ENCODE measurements at regions not wholly inside any gene's neighbourhood (a gene's known extent, or its start where the extent isn't known, plus 50 kb on each side); places are given as distances from the start of the nearest gene placed in this dataset.

DNA sequence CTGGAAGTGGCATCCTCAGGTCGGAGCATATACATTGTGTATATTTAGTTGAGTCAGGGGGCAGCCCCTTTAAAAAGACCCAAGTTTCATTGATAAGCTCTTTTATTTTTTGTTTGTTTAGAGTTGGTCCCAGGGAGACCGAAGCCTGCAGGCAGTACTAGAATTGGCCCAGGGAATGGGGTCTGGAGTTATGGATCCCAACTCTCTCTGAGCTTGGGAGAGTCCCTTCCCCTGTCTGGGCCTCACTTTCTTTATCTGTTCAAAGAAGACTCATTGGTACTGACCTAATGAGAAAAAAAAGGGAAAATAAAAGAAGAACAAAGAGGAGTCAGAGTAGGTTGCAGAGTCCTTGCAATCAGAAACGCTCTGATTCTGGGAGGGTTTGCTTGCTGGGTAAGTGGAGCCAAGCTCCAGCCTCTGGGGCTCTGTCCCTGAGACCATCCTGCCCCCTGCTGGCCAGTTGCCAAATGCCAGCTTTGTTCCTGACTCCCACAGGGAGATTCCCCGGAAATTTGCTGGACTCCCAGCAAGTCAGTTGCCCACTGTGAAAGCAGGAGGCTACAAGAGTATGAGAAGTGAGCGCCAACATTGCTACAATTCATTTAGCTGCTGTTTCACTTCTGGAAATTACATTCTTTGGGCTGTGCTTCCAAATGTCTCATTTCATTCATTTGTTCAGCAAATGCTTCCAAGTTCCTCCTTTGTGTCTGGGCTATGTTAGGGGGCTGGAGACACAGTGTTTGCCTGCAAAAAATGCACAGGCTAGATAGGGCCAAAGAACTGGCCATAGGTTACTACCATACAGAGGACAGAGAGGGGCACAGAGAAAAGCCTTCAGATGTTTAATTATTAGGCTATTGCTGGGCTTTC is 156.2 kb downstream of the MELK start:
- no peaks in the 10 kb centered on the region for H3K9me3 Mint-ChIP-seq
- ChIA-PET CTCF (interaction anchor here (0.6 to 2.8 kb wide), 47 partner anchors 9 to 764 kb away, joined by 3 to 29 read pairs (median 4); no protein-coding TSS in a partner anchor), POLR2A (no interaction called here)
- H3K4me3 Mint-ChIP-seq, result no peak overlapping the region
- H3K36me3 Mint-ChIP-seq (ENCODE audit: low read depth), result no peaks in the 10 kb centered on the region
- TF ChIP-seq, protein P1, sequence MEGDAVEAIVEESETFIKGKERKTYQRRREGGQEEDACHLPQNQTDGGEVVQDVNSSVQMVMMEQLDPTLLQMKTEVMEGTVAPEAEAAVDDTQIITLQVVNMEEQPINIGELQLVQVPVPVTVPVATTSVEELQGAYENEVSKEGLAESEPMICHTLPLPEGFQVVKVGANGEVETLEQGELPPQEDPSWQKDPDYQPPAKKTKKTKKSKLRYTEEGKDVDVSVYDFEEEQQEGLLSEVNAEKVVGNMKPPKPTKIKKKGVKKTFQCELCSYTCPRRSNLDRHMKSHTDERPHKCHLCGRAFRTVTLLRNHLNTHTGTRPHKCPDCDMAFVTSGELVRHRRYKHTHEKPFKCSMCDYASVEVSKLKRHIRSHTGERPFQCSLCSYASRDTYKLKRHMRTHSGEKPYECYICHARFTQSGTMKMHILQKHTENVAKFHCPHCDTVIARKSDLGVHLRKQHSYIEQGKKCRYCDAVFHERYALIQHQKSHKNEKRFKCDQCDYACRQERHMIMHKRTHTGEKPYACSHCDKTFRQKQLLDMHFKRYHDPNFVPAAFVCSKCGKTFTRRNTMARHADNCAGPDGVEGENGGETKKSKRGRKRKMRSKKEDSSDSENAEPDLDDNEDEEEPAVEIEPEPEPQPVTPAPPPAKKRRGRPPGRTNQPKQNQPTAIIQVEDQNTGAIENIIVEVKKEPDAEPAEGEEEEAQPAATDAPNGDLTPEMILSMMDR (IDR thresholded peaks at IDR 0.05), result peak; percentile 99
- no peak overlapping the region for H3K27ac Mint-ChIP-seq
- H3K27me3 Mint-ChIP-seq, result no peaks in the 10 kb centered on the region
- no peaks in the 10 kb centered on the region for H3K4me1 Mint-ChIP-seq (ENCODE audit: low read depth)
- intact Hi-C loops (cut with micrococcal nuclease), result loop anchor here (2.0 kb wide), 1 partner anchor 96 kb away; no protein-coding TSS in a partner anchor
- peak; percentile 72 for ATAC-seq
- DNase-seq, result peak; percentile 80

DNA sequence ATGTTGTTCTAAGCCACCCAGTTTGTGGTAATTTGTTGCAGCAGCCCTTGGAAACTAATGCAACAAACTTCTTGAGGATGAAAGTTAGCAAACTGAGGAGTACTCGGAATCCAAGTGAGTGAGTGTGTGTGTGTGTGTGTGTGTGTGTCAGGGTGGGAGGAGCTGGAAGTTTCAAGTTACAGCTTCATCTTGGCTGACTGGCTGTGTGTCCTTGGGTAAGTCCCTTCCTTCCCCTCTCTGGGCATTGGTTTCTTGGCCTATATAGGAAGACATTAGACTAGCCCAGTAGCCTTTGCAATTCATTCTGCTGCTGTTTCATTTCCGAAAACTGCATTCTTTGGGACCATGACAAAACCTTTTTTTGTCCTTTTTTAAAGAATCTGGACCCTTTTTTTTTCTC is 157.2 kb downstream of the MELK start:
- intact Hi-C loops (cut with micrococcal nuclease), result loop anchor here (2.0 kb wide), 1 partner anchor 97 kb away; no protein-coding TSS in a partner anchor
- ChIA-PET CTCF (interaction anchor here (0.7 to 2.8 kb wide), 7 partner anchors 9 to 322 kb away, joined by 3 to 29 read pairs (median 5); no protein-coding TSS in a partner anchor), POLR2A (no interaction called here)
- no peaks in the 10 kb centered on the region for H3K27me3 Mint-ChIP-seq
- H3K4me1 Mint-ChIP-seq (ENCODE audit: low read depth), result no peaks in the 10 kb centered on the region
- no peaks in the 10 kb centered on the region for H3K9me3 Mint-ChIP-seq
- H3K27ac Mint-ChIP-seq, result no peak overlapping the region
- no peak overlapping the region for H3K4me3 Mint-ChIP-seq
- DNase-seq, result no peak
- TF ChIP-seq, protein P1 (IDR thresholded peaks at IDR 0.05), result no peak
- no peak for ATAC-seq
- no peaks in the 10 kb centered on the region for H3K36me3 Mint-ChIP-seq (ENCODE audit: low read depth)

DNA sequence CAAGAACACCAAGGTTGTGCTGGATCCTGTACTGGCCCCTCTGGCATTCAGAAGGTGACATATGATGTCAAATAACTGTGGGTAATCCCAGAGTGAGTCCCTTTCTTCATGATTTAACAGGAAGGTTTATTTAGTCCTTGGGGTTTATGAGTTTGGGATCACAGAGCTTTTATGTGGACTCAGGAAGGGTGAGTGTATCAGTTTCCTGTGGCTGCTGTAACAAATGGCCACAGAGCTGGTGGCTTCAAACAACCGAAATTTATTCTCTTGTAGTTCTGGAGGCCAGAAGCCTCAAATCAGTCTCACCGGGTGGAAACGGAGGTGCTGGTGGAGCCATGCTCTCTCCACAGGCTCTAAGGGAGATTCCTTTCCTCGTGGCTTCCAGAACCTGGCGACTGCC is 157.7 kb downstream of the MELK start:
- Mint-ChIP-seq H3K4me1 (ENCODE audit: low read depth) (no peaks in the 10 kb centered on the region), H3K4me3 (no peak overlapping the region), H3K9me3 (no peaks in the 10 kb centered on the region), H3K36me3 (ENCODE audit: low read depth) (no peaks in the 10 kb centered on the region), H3K27me3 (no peaks in the 10 kb centered on the region), H3K27ac (no peak overlapping the region)
- ChIA-PET POLR2A (interaction anchor here (0.6 kb wide), 1 partner anchor 424 kb away, joined by 3 read pairs; no protein-coding TSS in a partner anchor), CTCF (interaction anchor here (0.7 to 2.8 kb wide), 4 partner anchors 13 to 322 kb away, joined by 3 to 29 read pairs (median 3); no protein-coding TSS in a partner anchor)
- ATAC-seq (no peak), DNase-seq (no peak)
- intact Hi-C loops (cut with micrococcal nuclease), result no loop called here
- TF ChIP-seq, protein P1 (IDR thresholded peaks at IDR 0.05), result no peak

DNA sequence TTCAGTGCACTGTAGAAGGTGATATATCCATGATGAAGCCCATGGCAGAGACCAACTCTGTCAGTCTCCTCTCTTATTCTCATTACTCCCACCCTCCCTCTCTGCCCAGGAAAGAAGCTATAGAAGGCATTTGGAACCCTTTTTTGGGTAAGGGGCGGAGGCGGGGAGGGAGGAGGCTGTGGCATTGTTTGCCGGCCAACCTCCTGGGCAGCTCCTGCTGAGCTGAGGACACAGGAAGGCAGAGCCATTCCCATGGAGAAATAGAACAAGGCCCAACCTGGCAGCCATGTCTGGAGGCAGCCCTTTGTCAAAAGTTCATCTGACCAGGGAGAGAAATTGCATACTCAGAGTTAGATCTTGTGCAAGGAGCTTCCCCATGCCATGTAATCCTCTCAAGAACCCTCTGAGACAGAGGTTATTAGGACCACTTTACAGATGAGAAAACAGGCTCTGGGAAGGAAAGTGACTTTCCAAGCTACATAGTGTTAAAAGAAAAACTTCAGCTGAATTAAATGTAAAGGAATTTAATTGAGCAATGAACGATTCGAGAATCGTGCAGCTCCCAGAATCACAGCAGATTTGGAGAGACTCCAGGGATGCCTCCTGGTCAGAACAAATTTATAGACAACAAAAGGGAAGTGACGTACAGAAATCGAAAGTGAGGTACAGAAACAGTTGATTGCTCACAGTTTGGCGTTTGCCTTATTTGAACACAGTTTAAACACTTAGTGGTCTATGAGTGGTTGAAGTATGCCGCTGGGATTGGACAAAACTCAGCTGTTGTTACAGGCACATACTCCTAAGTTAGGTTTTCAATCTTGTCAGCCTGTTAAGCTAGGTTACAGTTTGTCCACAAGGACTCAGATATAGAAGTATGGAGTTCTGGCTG is 158.6 kb downstream of the MELK start:
- no peaks in the 10 kb centered on the region for H3K36me3 Mint-ChIP-seq (ENCODE audit: low read depth)
- CTCF ChIA-PET, result interaction anchor here (0.7 to 2.8 kb wide), 7 partner anchors 11 to 324 kb away, joined by 3 to 29 read pairs (median 3); no protein-coding TSS in a partner anchor
- no peaks in the 10 kb centered on the region for H3K9me3 Mint-ChIP-seq
- ATAC-seq, result no peak
- no peaks in the 10 kb centered on the region for H3K4me1 Mint-ChIP-seq (ENCODE audit: low read depth)
- no peak overlapping the region for H3K4me3 Mint-ChIP-seq
- H3K27me3 Mint-ChIP-seq, result no peaks in the 10 kb centered on the region
- TF ChIP-seq, protein P1 (IDR thresholded peaks at IDR 0.05), result no peak
- POLR2A ChIA-PET, result interaction anchor here (0.6 kb wide), 1 partner anchor 424 kb away, joined by 3 read pairs; no protein-coding TSS in a partner anchor
- H3K27ac Mint-ChIP-seq, result no peak overlapping the region
- intact Hi-C loops (cut with micrococcal nuclease), result no loop called here
- no peak for DNase-seq
